GM12878 (cell line): ENCODE measurements at regions not wholly inside any gene's neighbourhood (a gene's known extent, or its start where the extent isn't known, plus 50 kb on each side); places are given as distances from the start of the nearest gene placed in this dataset.

Experiments used
- ATAC-seq: fragments of 200-7000 bp; cut with Tn5 transposase; 3 replicates; pipeline ENCODE4 v1.9.1; 2020; ENCODE audit warnings: mild to moderate bottlenecking, moderate library complexity
- BruUV-seq: library from RNA; stranded (reverse); fragments of 400-500 nt; replicated peaks from 2 replicates; lab custom pipeline; 2021; lab: Mats Ljungman, UMichigan
- CTCF ChIA-PET: fragments of 300-600 bp; sonication (Branson Sonifier 250); formaldehyde crosslinking; extraction: SDS; loops from one replicate; lab custom pipeline; 2021; ENCODE audit warnings: inconsistent platforms; lab: Yijun Ruan, JAX
- POLR2A ChIA-PET: fragments of 350-600 bp; formaldehyde crosslinking; extraction: SDS; loops from one replicate; lab custom pipeline; 2021; ENCODE audit warnings: inconsistent platforms; lab: Charles Lee
- RAD21 ChIA-PET: fragments of 300-600 bp; sonication (Branson Sonifier 250); formaldehyde crosslinking; loops from one replicate; lab custom pipeline; 2023; ENCODE audit warnings: antibody characterized with exemption; ENCODE audit not compliant: unreplicated experiment; lab: Charles Lee
- SMC1A ChIA-PET: fragments of 300-600 bp; sonication (Branson Sonifier 250); formaldehyde crosslinking; loops from one replicate; lab custom pipeline; 2023; ENCODE audit not compliant: unreplicated experiment, uncharacterized antibody; lab: Charles Lee
- DNase-seq: peaks from one replicate; pipeline ENCODE4 v3.0.0-alpha.2; 2011; ENCODE audit warnings: low read depth, low spot score
- FAIRE-seq: peaks from 3 replicates; lab custom pipeline; 2011; peaks lifted over from hg19 to GRCh38; lab: Jason Lieb, UNC
- H2AFZ ChIP-seq: 2 replicates; pipeline ENCODE4 v1.6.0; 2011; ENCODE audit warnings: low read depth, low read length, control low read depth; ENCODE audit not compliant: control insufficient read depth
- H3K27ac ChIP-seq: 2 replicates; pipeline ENCODE4 v1.5.1; 2011; ENCODE audit warnings: control low read depth; ENCODE audit not compliant: control insufficient read depth, insufficient read depth
- H3K27me3 ChIP-seq, 2 experiments: replicated peaks in 1 of 2; 2 replicates each; pipeline versions ENCODE4 v1.6.0 to v1.6.1; 2011; ENCODE audit warnings: low read length in 1 of 2; ENCODE audit not compliant: control insufficient read depth in 2 of 2, insufficient read depth in 2 of 2
- H3K36me3 ChIP-seq, 2 experiments: 2 replicates each; pipeline ENCODE4 v1.5.1; 2011; ENCODE audit warnings: low read length in 1 of 2; ENCODE audit not compliant: control insufficient read depth in 2 of 2, insufficient read depth in 2 of 2
- H3K4me1 ChIP-seq: 2 replicates; pipeline ENCODE4 v1.6.1; 2011; ENCODE audit warnings: mild to moderate bottlenecking, low read length, moderate library complexity, mixed read lengths; ENCODE audit not compliant: control insufficient read depth, insufficient read depth
- H3K4me2 ChIP-seq: 2 replicates; pipeline ENCODE4 v1.6.0; 2011; ENCODE audit warnings: control low read depth; ENCODE audit not compliant: control insufficient read depth, insufficient read depth
- H3K4me3 ChIP-seq: fragments of 200-600 bp; sonication (generic); 2 replicates; pipeline ENCODE4 v1.5.1; 2016
- H3K79me2 ChIP-seq: 2 replicates; pipeline ENCODE4 v1.6.0; 2011; ENCODE audit warnings: low read length; ENCODE audit not compliant: control insufficient read depth, insufficient read depth
- H3K9ac ChIP-seq: 2 replicates; pipeline ENCODE4 v1.8.0; 2011; ENCODE audit warnings: low read length, control low read depth, mixed read lengths; ENCODE audit not compliant: control insufficient read depth, insufficient read depth
- H3K9me3 ChIP-seq: replicated peaks from 3 replicates; pipeline ENCODE4 v1.5.1; 2011; ENCODE audit warnings: mild to moderate bottlenecking, low read length; ENCODE audit not compliant: control insufficient read depth, insufficient read depth
- H4K20me1 ChIP-seq: 2 replicates; pipeline ENCODE4 v1.6.0; 2011; ENCODE audit not compliant: control insufficient read depth, insufficient read depth
- CREB1 ChIP-seq: IDR thresholded peaks from 2 replicates; pipeline ENCODE4 v1.6.1; 2012; ENCODE audit warnings: low read depth, mild to moderate bottlenecking, inconsistent platforms
- RAD21 ChIP-seq: IDR thresholded peaks from 2 replicates; pipeline ENCODE4 v1.6.1; 2011; ENCODE audit warnings: mild to moderate bottlenecking, low read depth, low read length, moderate library complexity; ENCODE audit not compliant: insufficient read depth
- SMAD1 ChIP-seq: fragments of 450-650 bp; IDR thresholded peaks from 2 replicates; pipeline ENCODE4 v1.6.1; 2018; ENCODE audit warnings: mild to moderate bottlenecking, low read depth; ENCODE audit not compliant: partially characterized antibody
- SUZ12 ChIP-seq: fragments of 200-600 bp; sonication (generic); IDR thresholded peaks from one replicate; pipeline ENCODE4 v1.6.1; 2018; ENCODE audit warnings: antibody characterized with exemption, mild to moderate bottlenecking; ENCODE audit not compliant: unreplicated experiment
- TCF12 ChIP-seq: IDR thresholded peaks from 2 replicates; pipeline ENCODE4 v1.6.1; 2011; ENCODE audit warnings: low read depth, mild to moderate bottlenecking, low read length
- ZNF207 ChIP-seq: fragments of 450-650 bp; IDR thresholded peaks from 2 replicates; pipeline ENCODE4 v1.6.1; 2014; ENCODE audit warnings: antibody characterized with exemption, mild to moderate bottlenecking, borderline replicate concordance
- WGBS: methylation state at CpG from one replicate; pipeline ENCODE4 v1.1.6; 2016; ENCODE audit warnings: low lambda C conversion rate; ENCODE audit not compliant: insufficient replicate concordance, insufficient coverage; ENCODE audit errors: missing lambda C conversion rate; 5-methylcytosine and 5-hydroxymethylcytosine counted together
- in situ Hi-C: fragments of 300-500 bp; cut with MboI; formaldehyde crosslinking; loops from 9 replicates; pipeline ENCODE4 v1.14.3; 2018; ENCODE audit warnings: mixed read lengths
- intact Hi-C: fragments of 100-400 bp; cut with micrococcal nuclease; formaldehyde crosslinking; loops from one replicate; pipeline ENCODE4 v1.14.2; 2022; ENCODE audit not compliant: unreplicated experiment
- TF ChIP-seq, protein P1 (sequence below): IDR thresholded peaks from 2 replicates; pipeline ENCODE4 v1.6.1; 2012; ENCODE audit warnings: low read depth, low read length, improper control_type of control experiment
- TF ChIP-seq, protein P2 (sequence below): fragments of 450-650 bp; IDR thresholded peaks from 2 replicates; pipeline ENCODE4 v1.6.1; 2018; ENCODE audit warnings: mild to moderate bottlenecking, low read depth, moderate library complexity; ENCODE audit not compliant: partially characterized antibody

DNA sequence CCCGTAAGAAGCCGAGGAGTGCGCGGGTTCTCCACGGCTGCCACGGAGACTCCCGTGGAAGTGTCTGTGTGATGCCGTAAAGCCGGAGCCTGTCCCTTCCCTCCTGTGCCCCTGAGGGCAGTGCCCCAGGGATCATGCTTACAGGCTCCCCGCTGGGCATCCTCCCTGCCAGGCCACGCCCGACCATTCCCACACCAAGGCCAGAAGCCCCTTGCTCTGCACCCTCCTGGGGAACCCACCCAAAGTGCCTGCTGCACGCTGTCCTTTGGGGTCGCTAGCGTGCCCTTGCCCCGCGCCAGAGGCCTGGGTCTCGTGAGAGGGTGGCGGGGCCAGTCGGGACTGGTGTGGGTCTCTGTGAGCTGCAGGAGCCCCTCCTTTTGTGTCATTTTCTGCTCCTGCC is 228.5 kb upstream of the C1orf174 start:
- intact Hi-C loops: no loop called here
- no peak for FAIRE-seq
- POLR2A ChIA-PET: no interaction called here

More for the DNA sequence above, 228.5 kb upstream of the C1orf174 start:
- no peaks in the 10 kb centered on the region for H3K4me1 ChIP-seq
- no peak overlapping the region for H3K27ac ChIP-seq
- 75% methylated on average over 20 of the region's 20 CpGs for WGBS
- no peaks in the 10 kb centered on the region for H3K36me3 ChIP-seq
- TF ChIP-seq RAD21 (no peak), SUZ12 (no peak), SMAD1 (no peak), TCF12 (no peak), CREB1 (no peak), ZNF207 (no peak)
- TF ChIP-seq, protein P1, sequence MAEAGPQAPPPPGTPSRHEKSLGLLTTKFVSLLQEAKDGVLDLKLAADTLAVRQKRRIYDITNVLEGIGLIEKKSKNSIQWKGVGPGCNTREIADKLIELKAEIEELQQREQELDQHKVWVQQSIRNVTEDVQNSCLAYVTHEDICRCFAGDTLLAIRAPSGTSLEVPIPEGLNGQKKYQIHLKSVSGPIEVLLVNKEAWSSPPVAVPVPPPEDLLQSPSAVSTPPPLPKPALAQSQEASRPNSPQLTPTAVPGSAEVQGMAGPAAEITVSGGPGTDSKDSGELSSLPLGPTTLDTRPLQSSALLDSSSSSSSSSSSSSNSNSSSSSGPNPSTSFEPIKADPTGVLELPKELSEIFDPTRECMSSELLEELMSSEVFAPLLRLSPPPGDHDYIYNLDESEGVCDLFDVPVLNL: no peak
- TF ChIP-seq, protein P2, sequence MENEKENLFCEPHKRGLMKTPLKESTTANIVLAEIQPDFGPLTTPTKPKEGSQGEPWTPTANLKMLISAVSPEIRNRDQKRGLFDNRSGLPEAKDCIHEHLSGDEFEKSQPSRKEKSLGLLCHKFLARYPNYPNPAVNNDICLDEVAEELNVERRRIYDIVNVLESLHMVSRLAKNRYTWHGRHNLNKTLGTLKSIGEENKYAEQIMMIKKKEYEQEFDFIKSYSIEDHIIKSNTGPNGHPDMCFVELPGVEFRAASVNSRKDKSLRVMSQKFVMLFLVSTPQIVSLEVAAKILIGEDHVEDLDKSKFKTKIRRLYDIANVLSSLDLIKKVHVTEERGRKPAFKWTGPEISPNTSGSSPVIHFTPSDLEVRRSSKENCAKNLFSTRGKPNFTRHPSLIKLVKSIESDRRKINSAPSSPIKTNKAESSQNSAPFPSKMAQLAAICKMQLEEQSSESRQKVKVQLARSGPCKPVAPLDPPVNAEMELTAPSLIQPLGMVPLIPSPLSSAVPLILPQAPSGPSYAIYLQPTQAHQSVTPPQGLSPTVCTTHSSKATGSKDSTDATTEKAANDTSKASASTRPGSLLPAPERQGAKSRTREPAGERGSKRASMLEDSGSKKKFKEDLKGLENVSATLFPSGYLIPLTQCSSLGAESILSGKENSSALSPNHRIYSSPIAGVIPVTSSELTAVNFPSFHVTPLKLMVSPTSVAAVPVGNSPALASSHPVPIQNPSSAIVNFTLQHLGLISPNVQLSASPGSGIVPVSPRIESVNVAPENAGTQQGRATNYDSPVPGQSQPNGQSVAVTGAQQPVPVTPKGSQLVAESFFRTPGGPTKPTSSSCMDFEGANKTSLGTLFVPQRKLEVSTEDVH: no peak
- ChIA-PET CTCF (no interaction called here), SMC1A (no interaction called here), RAD21 (no interaction called here)
- no peak overlapping the region for H3K9ac ChIP-seq
- no peak overlapping the region for H2AFZ ChIP-seq
- in situ Hi-C loops: no loop called here
- no peak overlapping the region for H3K4me2 ChIP-seq
- no peaks in the 10 kb centered on the region; the same call in 2 of the 3 replicates for H3K9me3 ChIP-seq
- H3K27me3 ChIP-seq: no peaks in the 10 kb centered on the region
- DNase-seq (no peak), ATAC-seq (no peak)
- H3K79me2 ChIP-seq: no peaks in the 10 kb centered on the region
- H3K4me3 ChIP-seq: no peak overlapping the region
- H4K20me1 ChIP-seq: no peaks in the 10 kb centered on the region
- BruUV-seq: no TSS peak
